Fibroblast of skin of left biceps (primary cell): ENCODE measurements at regions not wholly inside any gene's neighbourhood (a gene's known extent, or its start where the extent isn't known, plus 50 kb on each side); places are given as distances from the start of the nearest gene placed in this dataset.
"Not testable (repeated sequence)": the region's sequence is repeated elsewhere in the genome, so short reads cannot be mapped to it uniquely, and the experiment has no call there.

Experiments
- DNase-seq, 2 experiments: peaks; one replicate each; pipeline ENCODE4 v3.0.0-alpha.2; 2013; ENCODE audit warnings: low read depth in 2 of 2

DNA sequence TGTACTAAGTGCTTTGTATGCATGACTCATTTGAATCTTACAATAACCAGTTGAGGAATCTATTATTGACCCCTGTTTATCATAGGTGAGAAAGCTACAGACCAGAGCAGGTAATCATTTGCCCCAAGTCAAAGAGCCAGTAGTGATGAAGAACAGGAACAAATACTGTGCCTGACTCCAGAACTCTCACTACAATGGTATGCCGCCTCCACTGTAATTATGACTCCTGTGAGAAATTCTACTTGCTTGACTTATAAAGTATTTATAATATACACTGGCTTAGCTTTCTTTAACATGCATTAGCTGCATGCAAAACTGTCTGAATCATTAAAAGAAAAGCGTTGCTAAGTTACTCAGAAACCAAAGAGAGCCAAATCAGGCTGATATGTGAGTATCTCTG is 92.6 kb downstream of the ZNF281 start:
- peak; percentile 59 to 61 for DNase-seq

DNA sequence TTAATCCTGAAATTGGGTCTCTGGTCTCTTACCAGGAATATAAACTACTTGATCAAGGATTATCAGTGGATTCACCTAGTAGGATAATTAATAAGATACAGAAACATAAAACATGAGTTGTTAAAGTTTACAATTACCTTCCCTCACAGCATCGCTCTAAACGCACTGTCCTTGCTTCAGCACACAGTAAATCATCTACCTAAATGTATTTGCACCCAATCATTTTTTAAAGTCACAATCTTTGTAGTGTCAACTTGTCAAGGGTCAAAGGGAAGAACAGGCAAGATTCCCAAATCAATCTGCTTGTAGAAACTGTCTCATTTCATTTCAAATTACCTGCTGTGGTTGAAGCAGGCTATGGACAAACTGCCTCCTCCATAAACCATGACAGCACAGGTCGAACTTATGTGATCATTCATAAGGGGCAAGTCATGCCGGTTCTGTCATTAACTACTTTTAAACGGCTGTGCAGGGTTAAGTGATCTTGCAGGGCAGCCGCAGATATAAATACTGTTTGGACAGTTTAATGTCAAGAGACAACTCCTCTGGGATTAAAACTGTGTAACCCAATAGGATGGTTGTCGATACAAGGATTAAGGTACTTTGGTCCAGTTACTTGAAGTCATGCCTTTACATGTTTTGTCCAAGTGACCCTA is 93.6 kb downstream of the ZNF281 start:
- no peak for DNase-seq

DNA sequence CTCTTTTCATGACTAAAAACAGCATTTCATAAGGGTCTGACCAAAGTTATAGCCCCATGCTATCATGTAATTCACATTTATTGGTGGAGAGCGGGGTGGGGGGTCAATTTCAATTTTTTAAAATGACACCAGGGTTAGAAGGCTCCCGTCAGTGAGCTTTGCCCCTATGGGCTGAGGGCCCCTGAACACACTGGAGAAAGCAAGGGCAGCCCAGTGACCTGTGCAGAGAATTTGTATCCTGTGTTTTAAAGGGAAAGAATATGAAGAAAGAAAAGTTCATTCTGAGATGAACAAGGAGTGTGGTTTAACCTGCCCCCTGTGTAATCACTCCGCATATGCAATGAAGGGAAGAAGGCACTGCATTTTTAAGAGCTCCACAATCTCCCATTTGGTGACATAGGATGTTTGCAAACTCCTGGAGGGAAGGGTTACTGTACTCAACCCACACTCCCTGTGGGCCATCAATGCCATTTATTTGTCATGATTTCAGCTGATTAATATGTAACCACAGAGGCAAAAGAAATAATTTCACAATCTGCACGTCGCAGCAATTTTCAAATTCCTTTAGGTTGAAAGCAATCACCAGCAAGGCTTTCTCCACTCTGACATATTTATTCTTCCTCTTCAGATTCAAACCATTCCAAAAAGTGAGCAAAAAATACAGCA is 95.6 kb downstream of the ZNF281 start:
- DNase-seq, result peak; percentile 91 to 92

DNA sequence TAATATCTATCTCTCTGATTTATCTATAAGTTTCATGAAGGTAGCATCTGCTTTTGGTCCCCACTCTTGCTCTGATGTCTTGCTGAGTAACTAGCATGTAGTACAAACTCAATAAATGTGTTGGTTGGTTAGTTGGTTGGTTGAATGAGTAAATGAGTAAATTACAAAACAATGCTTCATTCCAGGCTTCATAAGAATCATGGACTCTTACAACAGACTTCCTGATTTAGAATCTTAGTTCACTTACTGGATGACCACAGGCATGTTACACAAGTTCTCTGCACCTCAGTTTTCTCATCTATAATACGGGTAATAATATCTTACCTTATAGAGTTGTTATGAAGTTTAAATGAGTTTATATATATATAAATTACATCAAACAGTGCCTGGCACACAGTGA is 98.6 kb downstream of the ZNF281 start:
- no peak for DNase-seq

DNA sequence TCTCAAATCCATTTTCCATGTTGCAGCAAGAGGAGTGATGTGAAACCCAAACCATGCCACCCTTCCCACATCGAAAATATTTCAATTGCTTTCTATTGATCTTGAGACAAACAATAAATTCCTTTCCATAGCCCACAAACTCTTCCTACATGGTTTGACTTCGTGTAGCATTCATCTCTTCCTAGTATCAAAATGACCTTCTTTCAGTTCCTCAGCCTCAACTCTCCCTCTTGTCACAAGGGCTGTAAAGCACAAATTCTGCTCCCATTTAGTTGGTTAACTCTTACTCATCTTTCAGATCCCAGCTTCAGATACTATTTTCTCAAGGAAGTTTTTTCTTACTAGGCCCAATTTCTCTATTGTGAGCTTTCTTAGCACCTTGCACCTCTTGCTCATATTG is 99.0 kb downstream of the ZNF281 start:
- no peak for DNase-seq

DNA sequence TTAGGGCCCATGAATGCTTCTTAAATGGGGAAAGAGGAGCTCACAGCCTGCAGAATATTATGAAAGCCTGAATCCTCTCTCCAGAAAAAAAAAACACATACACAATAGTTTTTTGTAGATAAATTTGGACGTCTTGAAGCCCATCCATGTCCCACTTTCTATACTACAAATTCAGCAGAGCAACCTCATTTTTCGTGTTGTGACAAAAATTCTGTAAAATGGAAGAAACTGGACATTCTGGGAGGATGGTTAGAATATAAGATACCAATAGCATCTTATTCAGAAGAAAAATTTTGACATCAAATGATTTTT is 102.1 kb downstream of the ZNF281 start:
- no peak for DNase-seq

DNA sequence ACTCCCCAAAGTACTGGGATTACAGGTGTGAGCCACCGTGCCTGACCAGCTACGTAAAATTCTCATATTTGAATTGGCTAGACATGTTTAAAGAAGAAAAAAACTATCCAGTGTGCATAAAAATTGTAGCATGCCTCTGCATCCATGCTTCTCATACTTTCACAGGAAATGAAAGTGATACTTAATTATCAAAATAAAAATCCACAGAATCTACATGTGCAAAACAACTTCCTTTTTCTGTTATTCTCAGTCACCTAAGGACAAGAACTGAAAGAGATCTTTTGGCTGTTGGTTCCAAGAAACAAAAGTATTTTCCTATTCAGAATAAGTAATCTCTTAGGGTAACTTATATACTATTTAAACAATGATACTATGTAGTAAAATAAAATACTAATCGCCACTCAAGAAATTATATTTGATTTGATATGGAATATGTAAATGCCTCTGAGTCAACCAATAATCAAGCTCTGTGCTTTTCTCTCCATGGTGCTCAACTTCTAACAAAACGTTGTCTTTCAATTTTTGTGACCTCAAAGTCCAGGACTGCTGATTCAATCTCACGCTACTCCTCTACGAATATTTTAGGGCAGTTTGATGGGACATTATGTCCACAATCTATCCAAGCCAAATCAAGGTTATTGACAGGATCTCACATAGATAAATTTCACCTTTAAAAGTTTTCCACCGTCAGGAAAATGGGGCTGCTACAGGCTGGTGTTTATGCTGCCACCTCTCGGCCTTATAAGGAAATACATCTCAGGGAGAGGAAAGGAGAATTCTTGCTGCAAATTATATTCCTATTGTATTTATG is 102.7 kb downstream of the ZNF281 start:
- DNase-seq, result no peak

DNA sequence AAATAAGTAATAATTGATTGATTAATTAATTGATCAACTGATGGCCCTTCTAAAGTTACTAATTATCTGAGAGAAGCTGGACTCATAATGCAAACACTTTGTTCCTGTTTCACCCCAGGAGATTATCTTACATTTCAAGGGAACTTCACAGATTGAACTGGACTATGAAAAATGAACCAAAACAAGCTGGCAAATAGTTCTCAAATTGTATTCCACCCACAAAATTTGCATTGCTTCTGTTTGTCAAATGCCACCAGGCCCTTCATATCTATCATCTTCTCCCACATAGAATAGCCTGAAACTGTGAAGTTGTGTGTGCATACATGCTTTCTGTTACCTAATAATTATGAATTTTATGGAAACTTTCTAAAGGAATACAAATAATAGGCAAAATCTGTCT is 104.0 kb downstream of the ZNF281 start:
- DNase-seq, result no peak

DNA sequence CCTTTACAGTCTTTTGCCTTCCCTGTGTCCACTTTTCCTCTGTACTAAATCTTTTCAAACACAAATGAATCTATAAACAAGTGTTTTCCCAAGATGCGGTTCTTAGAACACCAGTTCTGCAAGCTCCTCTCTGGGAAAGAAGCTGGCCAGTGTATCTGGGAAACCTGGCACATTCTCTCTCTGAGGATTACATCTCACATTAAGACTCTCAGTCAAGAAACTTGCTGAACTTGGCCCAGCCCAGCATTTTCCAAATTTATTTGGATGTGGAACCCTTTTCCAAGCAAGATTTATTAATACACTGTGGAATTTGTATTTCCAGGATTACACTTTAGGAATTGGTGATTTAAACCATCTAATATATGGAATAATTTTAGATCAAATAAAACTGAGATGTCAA is 105.7 kb downstream of the ZNF281 start:
- DNase-seq, result no peak

DNA sequence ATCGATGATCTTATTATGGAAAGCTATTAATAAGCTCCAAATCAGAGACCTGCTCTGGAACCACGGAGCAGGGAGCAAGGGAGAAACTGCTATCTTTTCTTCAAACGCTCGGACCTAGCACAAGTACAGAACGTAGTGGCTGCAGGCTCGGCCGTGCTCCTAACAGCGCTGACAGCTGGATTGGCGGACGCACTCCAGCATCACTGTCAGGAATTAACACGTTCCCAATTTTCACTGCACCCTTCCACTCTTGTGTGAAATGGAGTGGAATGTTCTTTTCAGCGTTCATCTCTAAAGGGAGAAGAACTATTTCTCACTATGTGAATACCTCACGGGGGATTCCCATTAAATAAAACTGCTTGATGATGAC is 106.9 kb downstream of the ZNF281 start:
- DNase-seq, result no peak

DNA sequence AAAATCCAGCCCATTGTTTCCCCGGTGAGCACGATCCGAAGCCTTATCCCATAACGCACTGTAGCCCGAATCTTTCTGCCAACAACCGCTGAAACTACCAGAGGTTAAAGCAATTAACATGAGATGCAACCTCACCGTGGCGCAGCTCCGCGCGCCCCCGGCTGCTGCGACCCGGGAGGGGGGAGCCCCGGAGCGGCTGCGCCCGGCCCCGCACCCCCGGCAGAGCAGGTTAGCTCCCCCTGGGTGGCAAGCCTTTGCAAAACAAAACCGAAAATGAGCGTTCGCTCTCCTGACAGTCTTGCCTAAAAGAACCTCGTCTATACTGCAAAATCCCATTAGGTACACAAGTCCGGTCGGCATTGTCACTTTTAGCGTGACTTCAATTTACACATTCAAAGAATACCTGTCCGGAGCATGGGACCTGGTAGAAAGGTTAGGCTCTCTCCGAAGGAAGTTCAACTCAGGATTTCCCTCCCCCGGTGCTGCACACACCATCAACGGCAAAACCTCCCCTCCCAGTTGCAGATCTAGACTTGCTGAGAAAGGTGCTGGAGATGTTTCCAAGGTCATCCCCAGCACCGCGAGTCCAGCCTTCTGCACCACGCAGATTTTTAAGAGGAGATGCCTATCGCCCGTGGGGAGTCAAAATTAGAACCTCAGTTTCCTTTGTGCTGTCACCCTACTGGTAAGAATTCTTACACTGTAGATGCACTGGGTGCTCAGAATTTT is 107.5 kb downstream of the ZNF281 start:
- no peak for DNase-seq

DNA sequence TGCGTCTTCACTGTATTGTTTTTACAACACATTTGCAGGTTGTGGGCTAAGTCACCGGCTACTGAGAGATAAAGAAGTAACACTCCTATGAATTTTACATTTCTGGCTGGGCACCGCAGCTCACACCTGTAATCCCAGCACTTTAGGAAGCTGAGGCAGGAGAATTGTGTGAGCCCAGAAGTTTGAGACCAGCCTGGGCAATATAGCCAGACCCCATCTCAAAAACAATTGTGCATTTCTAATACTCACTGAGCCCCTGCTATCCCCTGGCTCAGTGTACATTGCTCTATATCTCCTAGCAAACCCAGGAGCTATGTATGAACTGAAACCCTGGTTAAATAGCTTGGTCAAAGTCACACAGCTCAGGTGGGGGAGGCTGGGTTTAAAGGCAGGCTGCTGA is 108.7 kb downstream of the ZNF281 start:
- DNase-seq, result no peak

DNA sequence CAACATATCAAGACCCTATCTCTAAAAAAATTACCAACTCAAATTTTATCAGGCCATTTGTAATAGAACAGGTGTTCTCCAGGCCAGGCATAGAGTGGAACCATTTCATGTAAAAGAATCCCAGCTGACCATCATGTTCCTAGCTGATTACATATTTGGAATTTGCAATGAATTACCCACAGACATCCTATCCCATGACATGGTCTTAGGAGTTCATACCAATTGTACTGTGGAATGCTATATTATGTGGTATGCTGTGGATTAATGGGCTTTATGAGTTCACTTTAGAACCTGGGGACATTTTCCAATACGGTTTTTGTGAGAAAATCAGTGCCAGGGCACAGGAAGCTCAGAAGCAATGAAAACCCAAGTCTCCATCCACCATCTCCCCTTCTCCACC is 110.3 kb downstream of the ZNF281 start:
- DNase-seq, result no peak

DNA sequence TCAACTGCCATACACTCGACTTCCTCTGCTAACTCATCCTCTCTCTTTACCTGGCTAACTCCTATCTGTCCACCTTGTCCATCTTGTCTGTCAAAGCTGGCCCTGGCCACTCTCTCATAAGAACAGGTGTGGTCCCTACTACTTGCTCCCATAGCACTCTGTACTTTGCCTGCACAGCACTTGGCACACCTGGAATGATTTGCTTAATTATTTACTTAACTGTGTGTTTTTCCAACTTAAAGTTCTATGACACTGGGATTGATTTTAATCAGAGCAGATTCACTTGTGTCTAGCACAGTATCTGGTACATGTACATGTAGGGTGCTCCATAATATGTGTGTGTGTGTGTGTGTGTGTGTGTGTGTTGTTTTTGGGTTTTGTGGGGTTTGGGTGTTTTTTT is 111.6 kb downstream of the ZNF281 start:
- DNase-seq, result no peak

DNA sequence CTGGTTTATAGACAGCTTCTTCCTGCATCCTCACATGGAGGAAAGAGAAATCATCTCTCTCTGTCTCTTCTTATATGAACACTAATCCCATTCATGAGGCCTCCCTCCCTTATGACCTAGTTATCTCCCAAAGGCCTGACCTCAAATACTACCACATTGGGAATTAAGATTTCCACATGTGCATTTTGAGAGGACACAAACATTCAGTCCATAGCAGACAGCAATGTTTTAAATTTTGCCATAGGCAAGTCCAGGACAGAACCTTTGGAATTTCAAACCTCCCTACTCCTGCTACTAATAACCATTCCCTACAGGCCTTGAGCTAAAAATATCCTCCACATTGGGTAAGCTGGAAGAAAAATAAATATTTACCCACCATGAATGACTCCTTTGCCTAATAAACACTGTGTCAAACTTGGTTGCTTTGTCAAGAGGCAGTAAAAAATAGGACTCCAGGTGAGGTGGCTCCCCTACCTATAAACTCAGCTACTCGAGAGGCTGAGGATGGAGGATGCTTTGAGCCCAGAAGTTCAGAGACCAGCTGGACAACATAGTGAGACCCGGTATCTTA is 113.7 kb downstream of the ZNF281 start:
- no peak for DNase-seq

DNA sequence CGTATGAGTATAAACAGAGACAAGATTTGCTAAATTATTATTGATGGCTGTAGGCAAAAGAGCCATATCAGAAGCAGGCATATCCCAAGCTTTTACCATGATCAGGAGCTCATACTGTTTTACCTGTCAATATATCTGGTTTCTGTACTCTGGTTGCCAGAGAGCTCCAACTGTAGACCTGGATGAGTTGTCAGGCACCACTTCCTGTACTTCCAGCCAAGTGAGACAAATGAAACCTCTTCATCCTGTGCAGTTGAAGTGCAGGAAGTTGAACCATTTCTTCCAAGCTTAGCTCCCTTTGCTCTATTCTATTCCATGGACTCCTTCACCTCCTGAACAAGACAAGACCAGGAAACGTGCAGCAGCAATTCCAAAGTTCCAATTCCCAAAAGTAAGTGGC is 115.6 kb downstream of the ZNF281 start:
- no peak for DNase-seq

DNA sequence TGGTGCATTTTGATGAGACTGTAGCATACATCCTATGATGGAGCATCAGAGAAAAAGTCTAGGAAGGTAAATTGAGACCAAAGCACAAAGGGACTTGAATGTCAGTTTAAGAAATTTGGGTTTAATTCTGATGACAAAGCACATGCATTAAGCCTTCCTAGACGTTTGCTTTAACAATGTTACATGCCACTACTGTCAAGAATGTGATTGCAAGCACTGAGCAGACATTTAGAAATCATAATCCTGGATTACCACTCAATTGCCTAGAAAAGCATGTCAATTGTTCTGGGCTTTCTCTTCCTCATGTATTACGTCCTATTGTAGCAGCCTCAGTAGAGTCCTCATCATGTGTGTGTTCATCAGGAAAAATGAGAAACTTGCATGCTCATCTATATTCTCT is 117.1 kb downstream of the ZNF281 start:
- no peak for DNase-seq

DNA sequence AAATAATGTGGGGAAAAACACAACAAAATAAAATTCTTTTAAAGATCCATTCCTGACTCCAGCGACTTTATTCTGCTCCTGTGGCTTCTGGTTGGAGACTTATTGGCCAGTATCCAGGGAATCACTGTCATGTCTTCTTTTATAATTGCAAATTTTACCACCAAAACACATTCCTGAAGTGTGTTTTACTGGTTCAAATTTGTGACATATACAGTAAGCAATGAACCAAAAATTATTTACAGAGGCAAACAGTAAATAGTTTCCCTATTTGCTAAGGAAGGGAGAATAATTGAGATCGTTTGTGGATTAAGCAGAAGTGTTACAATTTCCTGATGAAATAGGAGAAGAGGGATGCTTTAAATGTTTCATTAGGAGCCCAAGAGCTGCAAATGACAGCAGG is 118.7 kb downstream of the ZNF281 start:
- no peak for DNase-seq

DNA sequence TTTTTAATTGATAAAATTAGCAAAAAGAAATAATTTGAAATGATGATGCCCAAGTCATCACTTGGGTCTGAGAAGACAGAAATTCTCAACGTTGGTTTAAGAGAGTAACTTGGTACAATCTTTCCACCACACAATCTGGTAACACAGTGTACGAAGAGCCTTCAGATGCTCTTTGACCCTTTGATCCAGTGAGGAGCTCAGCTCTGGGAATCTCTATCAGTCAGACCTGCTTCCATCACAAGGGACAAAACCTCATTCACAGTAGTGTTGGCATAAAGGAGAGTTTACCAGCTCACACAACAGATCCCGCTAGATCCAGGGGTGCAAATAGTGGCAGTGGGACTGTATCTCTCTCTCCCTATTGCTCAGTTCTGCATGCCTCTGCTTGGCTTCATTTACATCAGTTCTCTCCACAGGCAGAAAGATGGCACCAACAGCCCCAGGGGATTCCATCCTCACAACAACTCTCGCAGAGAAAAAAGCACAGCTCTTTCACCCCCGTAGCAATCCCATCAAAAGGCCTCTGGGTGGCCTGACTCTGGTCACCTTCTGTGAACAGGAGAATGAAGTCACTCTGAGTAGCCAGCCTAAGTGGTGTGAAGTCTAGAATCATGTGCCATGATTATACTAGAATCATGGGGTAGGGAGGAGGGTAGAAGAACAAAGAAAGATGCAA is 119.7 kb downstream of the ZNF281 start:
- DNase-seq, result no peak

DNA sequence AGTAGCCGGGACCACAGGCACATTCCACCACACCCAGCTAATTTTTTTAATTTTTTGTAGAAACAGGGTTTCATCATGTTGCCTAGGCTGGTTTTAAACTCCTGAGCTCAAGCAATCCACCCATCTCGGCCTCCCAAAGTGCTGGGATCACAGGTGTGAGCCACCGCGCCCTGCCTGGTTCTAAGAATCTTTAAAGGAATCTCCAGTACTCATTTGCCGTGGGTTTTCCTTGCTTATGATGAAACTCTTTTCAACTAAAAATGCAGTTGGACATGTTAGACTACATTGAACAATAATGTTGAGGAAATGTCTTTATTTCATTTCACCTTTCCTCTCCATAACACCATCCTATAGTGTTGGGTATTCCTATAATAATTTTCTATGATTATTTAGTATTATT is 121.6 kb downstream of the ZNF281 start:
- DNase-seq, result no peak

DNA sequence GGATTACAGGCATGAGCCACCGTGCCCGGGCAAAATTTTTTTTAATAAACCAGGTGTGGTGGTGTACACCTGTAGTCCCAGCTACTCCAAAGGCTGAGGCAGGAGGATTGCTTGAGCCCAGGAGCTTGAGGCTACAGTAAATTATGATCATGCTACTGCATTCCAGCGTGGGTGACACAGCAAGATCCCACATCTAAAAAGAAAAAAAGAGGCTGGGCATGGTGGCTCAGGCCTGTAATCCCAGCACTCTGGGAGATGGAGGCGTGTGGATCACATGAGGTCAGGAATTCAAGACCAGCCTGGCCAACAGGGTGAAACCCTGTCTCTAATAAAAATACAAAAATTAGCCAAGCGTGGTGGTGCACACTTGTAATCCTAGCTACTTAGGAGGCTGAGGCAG is 125.6 kb downstream of the ZNF281 start:
- not testable (repeated sequence) for DNase-seq
